ENCODE measurements at regions not wholly inside any gene's neighbourhood (a gene's known extent, or its start where the extent isn't known, plus 50 kb on each side); places are given as distances from the start of the nearest gene placed in this dataset.
"Not testable (repeated sequence)": the region's sequence is repeated elsewhere in the genome, so short reads cannot be mapped to it uniquely, and the experiment has no call there.

DNA sequence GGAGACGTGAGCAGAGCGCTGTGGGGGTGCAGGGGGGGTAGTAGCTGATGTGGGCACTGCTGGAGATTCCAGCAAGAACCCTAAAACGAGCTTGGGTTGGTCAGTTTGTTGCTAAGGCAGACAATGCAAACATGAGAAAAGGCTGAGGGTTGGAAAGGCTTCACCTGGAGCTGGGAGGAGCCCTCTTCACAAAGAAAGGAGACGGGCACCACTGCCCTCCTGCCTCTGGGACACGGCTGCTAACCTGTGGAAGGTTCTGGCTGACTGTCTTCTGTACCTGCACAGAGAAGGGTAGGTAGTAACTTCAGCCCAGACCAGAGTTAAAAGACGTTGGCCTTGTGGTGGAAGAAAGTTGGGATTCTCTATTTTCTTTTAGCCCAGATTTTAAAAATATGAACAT, 108.7 kb downstream of the SUCLA2 start:
- Histone ChIP-seq H3K4me3 (ENCODE audit: low read length in 2 of 2) (no peak overlapping the region), H3K27me3 (ENCODE audit: control insufficient read depth in 2 of 2, insufficient read depth in 2 of 2, low read length in 2 of 2) (no peaks in the 10 kb centered on the region), H3K36me3 (ENCODE audit: control insufficient read depth in 2 of 2, insufficient read depth in 2 of 2, low read length in 2 of 2) (no peaks in the 10 kb centered on the region), H3K9me3 (ENCODE audit: control insufficient read depth in 2 of 2, low read length in 2 of 2) (no peaks in the 10 kb centered on the region), H3K27ac (ENCODE audit: low read depth in 2 of 2, low read length in 2 of 2) (no peak overlapping the region), H3K4me1 (ENCODE audit: control insufficient read depth in 2 of 2, insufficient read depth in 2 of 2, low read length in 2 of 2) (no peaks in the 10 kb centered on the region), H3K9ac (ENCODE audit: low read depth in 1 of 2, low read length in 2 of 2) (no peak overlapping the region)

DNA sequence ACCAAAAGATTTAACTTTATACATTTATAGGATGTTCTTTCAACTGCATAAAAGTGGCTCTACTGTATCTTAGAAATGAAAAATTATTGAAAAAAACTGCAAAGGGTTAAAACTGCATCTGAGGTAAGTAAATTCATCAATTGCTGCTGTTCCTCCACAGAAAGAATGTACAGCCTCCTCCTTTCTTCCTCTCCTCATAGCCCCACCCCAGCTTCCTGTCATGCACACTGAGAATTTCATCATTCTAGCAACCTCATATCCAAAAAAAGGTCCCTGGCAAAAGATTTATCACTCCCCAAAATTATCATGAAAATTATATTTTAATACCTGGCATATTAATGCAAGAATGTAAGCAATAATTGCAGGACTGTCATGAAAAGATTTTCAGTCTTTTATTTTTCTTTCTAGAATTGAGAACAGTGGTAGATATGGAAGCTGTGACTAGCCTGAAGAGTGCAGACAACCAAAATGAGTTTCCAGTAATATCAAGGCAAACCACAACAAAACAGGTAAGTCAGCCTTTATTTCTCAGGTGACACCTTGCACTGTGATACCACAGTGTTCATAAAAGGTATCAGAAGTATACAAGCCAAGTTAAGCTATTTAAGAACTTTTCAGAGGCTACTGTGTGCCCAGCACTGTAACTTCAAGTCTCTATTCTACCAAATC, 110.8 kb downstream of the SUCLA2 start:
- no peaks in the 10 kb centered on the region for H3K27me3 ChIP-seq (ENCODE audit: control insufficient read depth in 2 of 2, insufficient read depth in 2 of 2, low read length in 2 of 2)
- no peak overlapping the region for H3K9ac ChIP-seq (ENCODE audit: low read depth in 1 of 2, low read length in 2 of 2)
- H3K27ac ChIP-seq (ENCODE audit: low read depth in 2 of 2, low read length in 2 of 2), result no peak overlapping the region
- H3K4me3 ChIP-seq (ENCODE audit: low read length in 2 of 2), result no peak overlapping the region
- no peaks in the 10 kb centered on the region for H3K4me1 ChIP-seq (ENCODE audit: control insufficient read depth in 2 of 2, insufficient read depth in 2 of 2, low read length in 2 of 2)
- no peaks in the 10 kb centered on the region for H3K36me3 ChIP-seq (ENCODE audit: control insufficient read depth in 2 of 2, insufficient read depth in 2 of 2, low read length in 2 of 2)
- H3K9me3 ChIP-seq (ENCODE audit: control insufficient read depth in 2 of 2, low read length in 2 of 2), result no peaks in the 10 kb centered on the region

DNA sequence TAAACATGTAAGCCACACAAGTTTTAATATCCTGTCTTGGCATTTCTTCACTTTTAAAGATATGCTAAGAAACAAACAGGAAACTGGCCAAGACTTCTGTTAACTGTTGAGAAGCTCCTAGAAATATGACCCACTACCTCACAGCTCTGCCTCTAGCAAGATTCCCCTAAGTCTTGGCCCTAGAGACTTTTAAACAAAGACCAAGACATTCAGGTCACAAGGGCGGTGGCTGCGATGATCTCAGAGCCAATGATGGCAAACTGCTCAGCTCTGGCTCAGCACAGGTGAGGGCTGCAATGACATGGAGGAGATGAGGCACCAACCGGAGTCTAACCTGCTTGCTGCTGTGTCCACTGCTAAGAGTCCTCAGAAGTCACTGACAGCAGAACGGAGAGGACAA, 114.8 kb downstream of the SUCLA2 start:
- no peak overlapping the region for H3K4me3 ChIP-seq (ENCODE audit: low read length in 2 of 2)
- no peaks in the 10 kb centered on the region for H3K9me3 ChIP-seq (ENCODE audit: control insufficient read depth in 2 of 2, low read length in 2 of 2)
- no peaks in the 10 kb centered on the region for H3K36me3 ChIP-seq (ENCODE audit: control insufficient read depth in 2 of 2, insufficient read depth in 2 of 2, low read length in 2 of 2)
- H3K27ac ChIP-seq (ENCODE audit: low read depth in 2 of 2, low read length in 2 of 2), result no peak overlapping the region
- no peak overlapping the region for H3K9ac ChIP-seq (ENCODE audit: low read depth in 1 of 2, low read length in 2 of 2)
- no peaks in the 10 kb centered on the region for H3K27me3 ChIP-seq (ENCODE audit: control insufficient read depth in 2 of 2, insufficient read depth in 2 of 2, low read length in 2 of 2)
- no peaks in the 10 kb centered on the region for H3K4me1 ChIP-seq (ENCODE audit: control insufficient read depth in 2 of 2, insufficient read depth in 2 of 2, low read length in 2 of 2)

DNA sequence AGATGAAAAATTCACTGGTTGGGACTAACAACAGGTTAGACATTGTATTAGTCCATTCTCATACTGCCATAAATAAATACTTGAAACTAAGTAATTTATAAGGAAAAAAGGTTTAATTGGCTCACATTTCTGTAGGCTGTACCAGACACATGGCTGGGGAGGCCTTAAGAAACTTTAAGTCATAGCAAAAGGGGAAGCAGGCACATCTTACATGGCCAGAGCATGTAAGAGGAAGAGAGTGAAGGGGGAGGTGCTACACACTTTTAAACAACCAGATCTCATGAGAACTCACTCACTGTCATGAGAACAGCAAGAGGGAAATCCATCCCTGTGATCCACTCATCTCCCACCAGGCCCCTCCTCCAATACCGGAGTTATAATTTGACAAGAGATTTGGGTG, 125.9 kb downstream of the SUCLA2 start:
- Histone ChIP-seq H3K9me3 (ENCODE audit: control insufficient read depth in 2 of 2, low read length in 2 of 2) (no peaks in the 10 kb centered on the region), H3K4me3 (ENCODE audit: low read length in 2 of 2) (no peak overlapping the region), H3K27ac (ENCODE audit: low read depth in 2 of 2, low read length in 2 of 2) (no peak overlapping the region), H3K27me3 (ENCODE audit: control insufficient read depth in 2 of 2, insufficient read depth in 2 of 2, low read length in 2 of 2) (no peaks in the 10 kb centered on the region), H3K36me3 (ENCODE audit: control insufficient read depth in 2 of 2, insufficient read depth in 2 of 2, low read length in 2 of 2) (no peaks in the 10 kb centered on the region), H3K9ac (ENCODE audit: low read depth in 1 of 2, low read length in 2 of 2) (no peak overlapping the region), H3K4me1 (ENCODE audit: control insufficient read depth in 2 of 2, insufficient read depth in 2 of 2, low read length in 2 of 2) (no peaks in the 10 kb centered on the region)

DNA sequence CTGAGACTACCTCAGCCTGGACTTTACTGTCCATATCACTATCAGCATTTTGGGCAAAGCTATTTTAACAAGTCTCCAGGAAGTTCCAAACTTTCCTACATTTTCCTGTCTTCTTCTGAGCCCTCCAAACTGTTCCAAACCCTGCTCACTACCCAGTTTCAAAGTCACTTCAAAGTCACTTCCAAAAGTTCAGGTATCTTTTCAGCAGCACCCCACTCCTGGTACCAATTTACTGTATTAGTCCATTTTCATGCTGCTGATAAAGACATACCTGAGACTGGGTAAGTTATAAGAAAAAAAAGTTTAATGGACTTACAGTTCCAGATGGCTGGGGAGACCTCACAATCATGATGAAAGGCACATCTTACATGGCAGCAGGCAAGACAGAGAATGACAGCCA, 127.1 kb downstream of the SUCLA2 start:
- not testable (repeated sequence) for H3K4me3 ChIP-seq (ENCODE audit: low read length in 2 of 2); H3K36me3 ChIP-seq (ENCODE audit: control insufficient read depth in 2 of 2, insufficient read depth in 2 of 2, low read length in 2 of 2); H3K4me1 ChIP-seq (ENCODE audit: control insufficient read depth in 2 of 2, insufficient read depth in 2 of 2, low read length in 2 of 2); H3K9me3 ChIP-seq (ENCODE audit: control insufficient read depth in 2 of 2, low read length in 2 of 2); H3K27me3 ChIP-seq (ENCODE audit: control insufficient read depth in 2 of 2, insufficient read depth in 2 of 2, low read length in 2 of 2); H3K9ac ChIP-seq (ENCODE audit: low read depth in 1 of 2, low read length in 2 of 2); H3K27ac ChIP-seq (ENCODE audit: low read depth in 2 of 2, low read length in 2 of 2)

DNA sequence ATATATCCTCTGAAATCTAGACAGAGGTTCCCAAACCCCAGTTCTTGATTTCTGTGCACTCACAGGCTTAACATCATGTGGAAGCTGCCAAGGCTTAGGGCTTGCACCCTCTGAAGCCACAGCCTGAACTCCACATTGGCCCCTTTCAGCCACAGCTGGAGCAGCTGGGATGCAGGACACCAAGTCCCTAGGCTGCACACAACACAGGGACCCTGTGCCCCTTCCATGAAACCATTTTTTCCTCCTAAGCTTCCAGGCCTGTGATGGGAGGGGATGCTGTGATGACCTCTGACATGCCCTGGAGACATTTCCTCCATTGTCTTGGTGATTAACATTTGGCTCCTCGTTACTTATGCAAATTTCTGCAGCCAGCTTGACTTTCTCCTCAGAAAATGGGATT, 127.8 kb downstream of the SUCLA2 start:
- not testable (repeated sequence) for H3K9me3 ChIP-seq (ENCODE audit: control insufficient read depth in 2 of 2, low read length in 2 of 2); H3K4me3 ChIP-seq (ENCODE audit: low read length in 2 of 2); H3K36me3 ChIP-seq (ENCODE audit: control insufficient read depth in 2 of 2, insufficient read depth in 2 of 2, low read length in 2 of 2); H3K27ac ChIP-seq (ENCODE audit: low read depth in 2 of 2, low read length in 2 of 2); H3K9ac ChIP-seq (ENCODE audit: low read depth in 1 of 2, low read length in 2 of 2); H3K4me1 ChIP-seq (ENCODE audit: control insufficient read depth in 2 of 2, insufficient read depth in 2 of 2, low read length in 2 of 2); H3K27me3 ChIP-seq (ENCODE audit: control insufficient read depth in 2 of 2, insufficient read depth in 2 of 2, low read length in 2 of 2)

DNA sequence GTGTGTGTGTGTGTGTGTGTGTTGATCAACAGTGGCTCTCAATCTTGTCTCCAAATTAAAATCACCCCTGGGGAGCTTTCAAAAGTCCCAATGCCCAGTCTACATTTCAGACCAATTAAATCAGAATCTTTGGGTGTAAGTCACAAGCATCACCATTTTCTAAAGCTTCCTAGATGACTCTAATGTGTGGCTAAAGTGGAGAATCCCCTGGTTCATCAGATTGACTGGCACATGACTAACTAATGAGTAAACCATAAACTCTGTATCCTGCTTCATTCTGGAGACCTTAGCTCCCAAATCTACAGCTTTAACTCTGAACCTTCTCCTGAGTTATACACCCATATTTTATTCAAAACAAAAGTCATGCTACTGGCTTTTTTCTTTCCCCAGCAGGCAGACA, 131.3 kb downstream of the SUCLA2 start:
- Histone ChIP-seq H3K36me3 (ENCODE audit: control insufficient read depth in 2 of 2, insufficient read depth in 2 of 2, low read length in 2 of 2) (no peaks in the 10 kb centered on the region), H3K27me3 (ENCODE audit: control insufficient read depth in 2 of 2, insufficient read depth in 2 of 2, low read length in 2 of 2) (no peaks in the 10 kb centered on the region), H3K9me3 (ENCODE audit: control insufficient read depth in 2 of 2, low read length in 2 of 2) (no peaks in the 10 kb centered on the region), H3K27ac (ENCODE audit: low read depth in 2 of 2, low read length in 2 of 2) (no peak overlapping the region), H3K4me3 (ENCODE audit: low read length in 2 of 2) (no peak overlapping the region), H3K4me1 (ENCODE audit: control insufficient read depth in 2 of 2, insufficient read depth in 2 of 2, low read length in 2 of 2) (no peaks in the 10 kb centered on the region), H3K9ac (ENCODE audit: low read depth in 1 of 2, low read length in 2 of 2) (no peak overlapping the region)

DNA sequence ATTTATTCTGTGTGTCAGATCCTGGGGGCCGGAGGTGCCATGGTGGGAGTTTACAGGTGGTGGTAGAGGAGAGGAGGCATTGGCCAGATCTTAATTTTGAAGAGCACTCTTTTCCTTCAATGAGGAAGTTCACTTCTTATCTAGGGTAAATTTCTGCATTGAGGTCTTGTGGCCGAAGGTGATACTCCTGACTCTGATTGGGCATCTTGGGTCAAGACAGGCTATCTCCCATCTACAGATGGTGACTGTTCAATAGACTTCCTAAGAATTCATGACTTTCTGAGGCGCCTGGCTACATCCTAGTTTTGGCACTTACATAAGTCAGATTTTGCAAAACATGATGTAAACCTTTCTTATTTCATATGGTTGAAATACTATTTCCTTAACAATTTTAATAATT, 135.2 kb downstream of the SUCLA2 start:
- H3K36me3 ChIP-seq (ENCODE audit: control insufficient read depth in 2 of 2, insufficient read depth in 2 of 2, low read length in 2 of 2), result no peaks in the 10 kb centered on the region
- H3K4me1 ChIP-seq (ENCODE audit: control insufficient read depth in 2 of 2, insufficient read depth in 2 of 2, low read length in 2 of 2), result no peaks in the 10 kb centered on the region
- H3K4me3 ChIP-seq (ENCODE audit: low read length in 2 of 2), result no peak overlapping the region
- no peaks in the 10 kb centered on the region for H3K27me3 ChIP-seq (ENCODE audit: control insufficient read depth in 2 of 2, insufficient read depth in 2 of 2, low read length in 2 of 2)
- no peaks in the 10 kb centered on the region for H3K9me3 ChIP-seq (ENCODE audit: control insufficient read depth in 2 of 2, low read length in 2 of 2)
- H3K9ac ChIP-seq (ENCODE audit: low read depth in 1 of 2, low read length in 2 of 2), result no peak overlapping the region
- H3K27ac ChIP-seq (ENCODE audit: low read depth in 2 of 2, low read length in 2 of 2), result no peak overlapping the region

DNA sequence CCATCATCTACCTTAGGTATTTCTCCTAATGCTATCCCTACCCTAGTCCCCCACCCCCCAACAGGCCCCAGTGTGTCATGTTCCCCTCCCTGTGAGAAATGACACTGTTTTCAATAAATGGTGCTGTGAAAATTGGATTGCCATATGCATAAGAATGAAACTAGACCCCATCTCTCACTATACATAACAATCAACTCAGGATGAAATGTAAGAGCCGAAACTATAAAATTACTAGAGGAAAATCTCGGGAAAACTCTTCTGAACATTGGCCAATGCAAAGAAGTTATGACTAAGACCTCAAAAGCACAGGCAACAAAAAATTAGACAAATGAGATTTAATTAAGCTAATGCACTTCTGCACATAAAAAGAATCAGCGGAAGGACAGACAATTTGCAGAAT, 138.2 kb downstream of the SUCLA2 start:
- H3K9ac ChIP-seq (ENCODE audit: low read depth in 1 of 2, low read length in 2 of 2), result no peak overlapping the region
- H3K4me3 ChIP-seq (ENCODE audit: low read length in 2 of 2), result no peak overlapping the region
- no peaks in the 10 kb centered on the region for H3K36me3 ChIP-seq (ENCODE audit: control insufficient read depth in 2 of 2, insufficient read depth in 2 of 2, low read length in 2 of 2)
- no peaks in the 10 kb centered on the region for H3K27me3 ChIP-seq (ENCODE audit: control insufficient read depth in 2 of 2, insufficient read depth in 2 of 2, low read length in 2 of 2)
- H3K4me1 ChIP-seq (ENCODE audit: control insufficient read depth in 2 of 2, insufficient read depth in 2 of 2, low read length in 2 of 2), result no peaks in the 10 kb centered on the region
- H3K9me3 ChIP-seq (ENCODE audit: control insufficient read depth in 2 of 2, low read length in 2 of 2), result no peaks in the 10 kb centered on the region
- no peak overlapping the region for H3K27ac ChIP-seq (ENCODE audit: low read depth in 2 of 2, low read length in 2 of 2)

DNA sequence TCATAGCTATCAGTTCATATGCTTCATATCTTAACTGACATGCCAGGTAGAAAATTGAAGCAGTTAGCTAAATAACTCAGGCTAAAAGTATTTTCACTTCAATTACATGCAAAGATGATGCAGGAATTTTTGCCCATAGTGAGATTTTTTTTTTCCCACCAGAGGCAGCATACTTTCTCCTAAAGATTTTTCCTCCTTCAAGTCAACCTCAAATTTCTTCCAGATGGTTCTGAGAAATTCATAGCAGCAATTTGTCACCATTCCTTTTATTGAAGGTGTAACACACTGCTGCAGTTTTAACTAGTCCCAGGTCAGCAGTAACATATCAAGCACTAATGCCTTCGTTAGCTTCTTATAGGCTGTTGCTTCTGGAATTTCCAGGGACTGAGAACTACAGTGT, 141.9 kb downstream of the SUCLA2 start:
- Histone ChIP-seq H3K9me3 (ENCODE audit: control insufficient read depth in 2 of 2, low read length in 2 of 2) (no peaks in the 10 kb centered on the region), H3K4me1 (ENCODE audit: control insufficient read depth in 2 of 2, insufficient read depth in 2 of 2, low read length in 2 of 2) (no peaks in the 10 kb centered on the region), H3K27me3 (ENCODE audit: control insufficient read depth in 2 of 2, insufficient read depth in 2 of 2, low read length in 2 of 2) (no peaks in the 10 kb centered on the region), H3K4me3 (ENCODE audit: low read length in 2 of 2) (no peak overlapping the region), H3K36me3 (ENCODE audit: control insufficient read depth in 2 of 2, insufficient read depth in 2 of 2, low read length in 2 of 2) (no peaks in the 10 kb centered on the region), H3K9ac (ENCODE audit: low read depth in 1 of 2, low read length in 2 of 2) (no peak overlapping the region), H3K27ac (ENCODE audit: low read depth in 2 of 2, low read length in 2 of 2) (no peak overlapping the region)
